PC-3 (cell line): ENCODE measurements at regions not wholly inside any gene's neighbourhood (a gene's known extent, or its start where the extent isn't known, plus 50 kb on each side); places are given as distances from the start of the nearest gene placed in this dataset.

Experiments used
- ATAC-seq: fragments of 200-7000 bp; cut with Tn5 transposase; 2 replicates; pipeline ENCODE4 v1.9.1; 2020; ENCODE audit warnings: mild to moderate bottlenecking, moderate library complexity
- BruUV-seq: library from RNA; stranded (reverse); fragments of 400-500 nt; replicated peaks from 2 replicates; lab custom pipeline; 2021; lab: Mats Ljungman, UMichigan
- CTCF ChIA-PET: fragments of 300-600 bp; sonication (Branson Sonifier 250); formaldehyde crosslinking; loops from one replicate; lab custom pipeline; 2022; ENCODE audit warnings: antibody characterized with exemption; lab: Charles Lee
- POLR2A ChIA-PET: fragments of 300-600 bp; sonication (Branson Sonifier 250); formaldehyde crosslinking; loops from one replicate; lab custom pipeline; 2022; ENCODE audit warnings: antibody characterized with exemption; ENCODE audit not compliant: unreplicated experiment; lab: Charles Lee
- DNase-seq: peaks from one replicate; pipeline ENCODE4 v3.0.0-alpha.2; 2015
- H2AFZ ChIP-seq: fragments of 300-600 bp; sonication (generic); 2 replicates; pipeline ENCODE4 v1.6.0; 2016; ENCODE audit warnings: antibody characterized with exemption, low read length
- H3F3A ChIP-seq: fragments of 300-600 bp; sonication (generic); one replicate; pipeline ENCODE4 v1.6.0; 2017; ENCODE audit warnings: antibody characterized with exemption, low read length, control low read depth, mild to moderate bottlenecking; ENCODE audit not compliant: unreplicated experiment
- H3K27ac ChIP-seq: fragments of 300-600 bp; sonication (generic); 2 replicates; pipeline ENCODE4 v1.5.1; 2016; ENCODE audit warnings: mild to moderate bottlenecking, low read length
- H3K27me3 ChIP-seq: fragments of 300-600 bp; sonication (generic); 2 replicates; pipeline ENCODE4 v1.6.1; 2016; ENCODE audit warnings: low read length, mixed read lengths
- H3K36me3 ChIP-seq: fragments of 300-600 bp; sonication (generic); 2 replicates; pipeline ENCODE4 v1.6.1; 2016; ENCODE audit warnings: low read depth, mixed run types, low read length, mixed read lengths
- H3K4me1 ChIP-seq: fragments of 300-600 bp; sonication (generic); 2 replicates; pipeline ENCODE4 v1.5.1; 2016; ENCODE audit warnings: low read length; ENCODE audit not compliant: insufficient read depth
- H3K4me2 ChIP-seq: fragments of 300-600 bp; sonication (generic); 2 replicates; pipeline ENCODE4 v1.6.0; 2016; ENCODE audit warnings: low read length
- H3K4me3 ChIP-seq: fragments of 300-600 bp; sonication (generic); 2 replicates; pipeline ENCODE4 v1.5.1; 2016; ENCODE audit warnings: mild to moderate bottlenecking, low read length, mixed read lengths
- H3K79me2 ChIP-seq: fragments of 300-600 bp; sonication (generic); 2 replicates; pipeline ENCODE4 v1.6.1; 2017; ENCODE audit warnings: low read length, mixed read lengths
- H3K9ac ChIP-seq: fragments of 300-600 bp; sonication (generic); 2 replicates; pipeline ENCODE4 v1.6.0; 2016; ENCODE audit warnings: mild to moderate bottlenecking, low read length
- H3K9me2 ChIP-seq: fragments of 300-600 bp; sonication (generic); replicated peaks from 2 replicates; pipeline ENCODE4 v1.6.1; 2016; ENCODE audit warnings: mixed run types, low read length, mixed read lengths
- H3K9me3 ChIP-seq: fragments of 300-600 bp; sonication (generic); 2 replicates; pipeline ENCODE4 v1.6.1; 2016; ENCODE audit warnings: low read length, mixed read lengths
- H4K20me1 ChIP-seq: fragments of 300-600 bp; sonication (generic); 2 replicates; pipeline ENCODE4 v1.6.1; 2016; ENCODE audit warnings: low read length, mixed read lengths
- EZH2 ChIP-seq: fragments of 300-600 bp; sonication (generic); IDR thresholded peaks from one replicate; pipeline ENCODE4 v1.6.1; 2017; ENCODE audit warnings: antibody characterized with exemption, mild to moderate bottlenecking, low read length; ENCODE audit not compliant: unreplicated experiment
- EZH2phosphoT487 ChIP-seq: fragments of 300-600 bp; sonication (generic); IDR thresholded peaks from 2 replicates; pipeline ENCODE4 v1.6.1; 2018; ENCODE audit warnings: mild to moderate bottlenecking, antibody characterized with exemption, low read length, borderline replicate concordance
- intact Hi-C: fragments of 100-400 bp; cut with micrococcal nuclease; formaldehyde crosslinking; loops from 2 replicates; pipeline ENCODE4 v1.9.0; 2023
- TF ChIP-seq, protein P1 (sequence below): fragments of 300-600 bp; sonication (generic); conservative IDR thresholded peaks from 2 replicates; pipeline ENCODE4 v1.5.1; 2017; ENCODE audit warnings: antibody characterized with exemption, low read depth, mild to moderate bottlenecking, low read length

DNA sequence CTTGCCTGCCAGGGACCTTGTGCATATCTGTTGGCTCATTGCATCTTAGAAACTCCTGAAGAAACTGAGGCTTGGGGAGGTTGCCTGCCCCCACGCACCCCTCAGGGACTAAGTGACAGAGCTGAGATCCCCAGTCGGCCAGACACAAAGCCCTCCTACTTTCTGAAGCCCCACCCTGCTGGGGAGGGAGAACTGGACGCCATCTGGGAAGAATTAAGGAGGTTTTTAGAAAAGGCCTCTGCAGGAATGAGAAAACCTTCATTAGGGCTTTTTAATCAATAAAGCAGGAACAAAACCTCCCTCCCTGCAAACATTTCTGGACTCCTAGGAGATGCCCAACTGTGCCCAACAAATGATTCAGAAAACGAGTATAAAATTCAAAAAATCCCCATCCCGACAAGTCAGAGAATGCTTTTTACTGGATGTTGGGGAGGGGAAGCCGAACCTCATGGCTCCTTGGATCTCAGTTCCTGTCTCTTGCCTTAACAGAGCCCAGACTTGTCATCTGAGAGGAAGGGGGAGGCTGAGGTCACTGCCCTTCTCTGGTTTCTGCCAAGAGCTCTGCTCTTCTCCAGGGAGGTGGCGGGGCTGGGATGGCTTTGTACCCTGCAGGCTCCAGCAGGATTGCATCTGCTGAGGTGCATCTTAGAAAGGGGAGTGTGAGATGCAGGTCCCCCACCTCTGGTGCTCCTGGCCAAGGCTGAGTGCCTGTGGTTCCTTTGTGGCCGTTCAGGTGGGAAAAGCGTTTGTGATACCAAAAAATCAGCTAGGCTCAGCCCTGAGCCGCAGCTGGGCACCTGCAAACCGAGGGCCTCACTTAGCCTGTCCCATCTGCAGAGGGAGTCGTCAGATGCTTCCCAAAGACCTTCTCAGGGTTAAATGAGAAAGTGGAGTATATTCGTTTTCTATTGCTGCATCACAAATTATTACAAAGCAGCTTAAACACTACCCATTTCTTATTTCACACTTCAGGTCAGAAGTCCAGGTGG lies 142.4 kb downstream of the ZFP36L2 start:
- Histone ChIP-seq H3K9ac (peak overlapping the region; percentile 53), H3K4me2 (peak overlapping the region; percentile 15), H3K27me3 (no peaks in the 10 kb centered on the region), H3K27ac (peak overlapping the region; percentile 56), H3K4me1 (peaks cover 61% of the 10 kb centered on the region), H2AFZ (0 out of 2 replicates have a peak overlapping the region, but pooled peaks have one; percentile 14), H4K20me1 (no peaks in the 10 kb centered on the region), H3K9me3 (no peaks in the 10 kb centered on the region), H3K4me3 (no peak overlapping the region), H3K36me3 (no peaks in the 10 kb centered on the region), H3F3A (no peaks in the 10 kb centered on the region), H3K79me2 (no peaks in the 10 kb centered on the region), H3K9me2 (no peaks in the 10 kb centered on the region)
- DNase-seq (peak; percentile 48), ATAC-seq (peak; percentile 8; the same call in 1 of the 2 replicates)
- TF ChIP-seq EZH2phosphoT487 (no peak), EZH2 (no peak)
- TF ChIP-seq, protein P1, sequence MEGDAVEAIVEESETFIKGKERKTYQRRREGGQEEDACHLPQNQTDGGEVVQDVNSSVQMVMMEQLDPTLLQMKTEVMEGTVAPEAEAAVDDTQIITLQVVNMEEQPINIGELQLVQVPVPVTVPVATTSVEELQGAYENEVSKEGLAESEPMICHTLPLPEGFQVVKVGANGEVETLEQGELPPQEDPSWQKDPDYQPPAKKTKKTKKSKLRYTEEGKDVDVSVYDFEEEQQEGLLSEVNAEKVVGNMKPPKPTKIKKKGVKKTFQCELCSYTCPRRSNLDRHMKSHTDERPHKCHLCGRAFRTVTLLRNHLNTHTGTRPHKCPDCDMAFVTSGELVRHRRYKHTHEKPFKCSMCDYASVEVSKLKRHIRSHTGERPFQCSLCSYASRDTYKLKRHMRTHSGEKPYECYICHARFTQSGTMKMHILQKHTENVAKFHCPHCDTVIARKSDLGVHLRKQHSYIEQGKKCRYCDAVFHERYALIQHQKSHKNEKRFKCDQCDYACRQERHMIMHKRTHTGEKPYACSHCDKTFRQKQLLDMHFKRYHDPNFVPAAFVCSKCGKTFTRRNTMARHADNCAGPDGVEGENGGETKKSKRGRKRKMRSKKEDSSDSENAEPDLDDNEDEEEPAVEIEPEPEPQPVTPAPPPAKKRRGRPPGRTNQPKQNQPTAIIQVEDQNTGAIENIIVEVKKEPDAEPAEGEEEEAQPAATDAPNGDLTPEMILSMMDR = no peak
- no TSS peak for BruUV-seq
- intact Hi-C loops = no loop called here
- ChIA-PET CTCF (no interaction called here), POLR2A (no interaction called here)

GRCh38 chr2:43082903-43083677 lies 143.3 kb downstream of the ZFP36L2 start:
- H3K4me3 ChIP-seq = no peak overlapping the region
- intact Hi-C loops = no loop called here
- H4K20me1 ChIP-seq = no peaks in the 10 kb centered on the region
- H3K9me2 ChIP-seq = no peaks in the 10 kb centered on the region
- no peaks in the 10 kb centered on the region for H3K9me3 ChIP-seq
- peak overlapping the region; percentile 53; the same call in 1 of the 2 replicates for H3K9ac ChIP-seq
- ATAC-seq (no peak), DNase-seq (no peak)
- ChIA-PET CTCF (no interaction called here), POLR2A (interaction anchor here (0.6 kb wide), 1 partner anchor 138 kb away, joined by 5 read pairs; no protein-coding TSS in a partner anchor)
- BruUV-seq = no TSS peak
- H3K36me3 ChIP-seq = no peaks in the 10 kb centered on the region
- H3K27ac ChIP-seq = peak overlapping the region; percentile 56
- H3F3A ChIP-seq = no peaks in the 10 kb centered on the region
- H3K79me2 ChIP-seq = no peaks in the 10 kb centered on the region
- TF ChIP-seq, protein P1 = no peak
- TF ChIP-seq EZH2phosphoT487 (no peak), EZH2 (no peak)
- peak overlapping the region; percentile 15 for H3K4me2 ChIP-seq
- H2AFZ ChIP-seq = 0 out of 2 replicates have a peak overlapping the region, but pooled peaks have one; percentile 14
- peaks cover 52% of the 10 kb centered on the region for H3K4me1 ChIP-seq
- H3K27me3 ChIP-seq = no peaks in the 10 kb centered on the region
